ENCODE measurements at regions not wholly inside any gene's neighbourhood (a gene's known extent, or its start where the extent isn't known, plus 50 kb on each side); places are given as distances from the start of the nearest gene placed in this dataset.

- H3K9ac ChIP-seq (ENCODE audit: low read depth in 1 of 3, low read length in 3 of 3) = no peak overlapping the region
- H3K4me1 ChIP-seq (ENCODE audit: control insufficient read depth in 3 of 3, insufficient read depth in 3 of 3, low read length in 3 of 3) = no peaks in the 10 kb centered on the region
- H3K27me3 ChIP-seq (ENCODE audit: control insufficient read depth in 3 of 3, insufficient read depth in 3 of 3, low read length in 3 of 3) = no peaks in the 10 kb centered on the region
- no peaks in the 10 kb centered on the region for H3K9me3 ChIP-seq (ENCODE audit: control insufficient read depth in 3 of 3, low read length in 3 of 3)
- no peak overlapping the region for H3K27ac ChIP-seq (ENCODE audit: low read depth, low read length)
- H3K4me3 ChIP-seq (ENCODE audit: low read length in 3 of 3) = no peak overlapping the region
- H3K36me3 ChIP-seq (ENCODE audit: control insufficient read depth in 3 of 3, insufficient read depth in 3 of 3, low read length in 3 of 3) = no peaks in the 10 kb centered on the region
Measured at GRCh38 chr18:51857989-51858388, 482.0 kb upstream of the DCC start.

GRCh38 chr18:51861046-51861445 is 479.0 kb upstream of the DCC start:
- Histone ChIP-seq H3K36me3 (ENCODE audit: control insufficient read depth in 3 of 3, insufficient read depth in 3 of 3, low read length in 3 of 3) (no peaks in the 10 kb centered on the region), H3K4me1 (ENCODE audit: control insufficient read depth in 3 of 3, insufficient read depth in 3 of 3, low read length in 3 of 3) (no peaks in the 10 kb centered on the region), H3K27ac (ENCODE audit: low read depth, low read length) (no peak overlapping the region), H3K9ac (ENCODE audit: low read depth in 1 of 3, low read length in 3 of 3) (no peak overlapping the region), H3K9me3 (ENCODE audit: control insufficient read depth in 3 of 3, low read length in 3 of 3) (no peaks in the 10 kb centered on the region), H3K4me3 (ENCODE audit: low read length in 3 of 3) (no peak overlapping the region), H3K27me3 (ENCODE audit: control insufficient read depth in 3 of 3, insufficient read depth in 3 of 3, low read length in 3 of 3) (no peaks in the 10 kb centered on the region)

GRCh38 chr18:51862051-51862715 is 477.8 kb upstream of the DCC start:
- Histone ChIP-seq H3K4me1 (ENCODE audit: control insufficient read depth in 3 of 3, insufficient read depth in 3 of 3, low read length in 3 of 3) (no peaks in the 10 kb centered on the region), H3K36me3 (ENCODE audit: control insufficient read depth in 3 of 3, insufficient read depth in 3 of 3, low read length in 3 of 3) (no peaks in the 10 kb centered on the region)

GRCh38 chr18:51864219-51864965 is 475.6 kb upstream of the DCC start:
- H3K27ac ChIP-seq (ENCODE audit: low read depth, low read length) = no peak overlapping the region
- H3K4me1 ChIP-seq (ENCODE audit: control insufficient read depth in 3 of 3, insufficient read depth in 3 of 3, low read length in 3 of 3) = no peaks in the 10 kb centered on the region
- no peaks in the 10 kb centered on the region for H3K36me3 ChIP-seq (ENCODE audit: control insufficient read depth in 3 of 3, insufficient read depth in 3 of 3, low read length in 3 of 3)
- no peak overlapping the region for H3K9ac ChIP-seq (ENCODE audit: low read depth in 1 of 3, low read length in 3 of 3)
- no peaks in the 10 kb centered on the region for H3K9me3 ChIP-seq (ENCODE audit: control insufficient read depth in 3 of 3, low read length in 3 of 3)
- H3K4me3 ChIP-seq (ENCODE audit: low read length in 3 of 3) = no peak overlapping the region
- no peaks in the 10 kb centered on the region for H3K27me3 ChIP-seq (ENCODE audit: control insufficient read depth in 3 of 3, insufficient read depth in 3 of 3, low read length in 3 of 3)

More at GRCh38 chr18:51862051-51862715, 477.8 kb upstream of the DCC start:
- no peaks in the 10 kb centered on the region for H3K9me3 ChIP-seq (ENCODE audit: control insufficient read depth in 3 of 3, low read length in 3 of 3)
- H3K27ac ChIP-seq (ENCODE audit: low read depth, low read length) = no peak overlapping the region
- H3K4me3 ChIP-seq (ENCODE audit: low read length in 3 of 3) = no peak overlapping the region
- no peaks in the 10 kb centered on the region for H3K27me3 ChIP-seq (ENCODE audit: control insufficient read depth in 3 of 3, insufficient read depth in 3 of 3, low read length in 3 of 3)
- no peak overlapping the region for H3K9ac ChIP-seq (ENCODE audit: low read depth in 1 of 3, low read length in 3 of 3)

GRCh38 chr18:51865538-51865937 is 474.5 kb upstream of the DCC start:
- Histone ChIP-seq H3K4me1 (ENCODE audit: control insufficient read depth in 3 of 3, insufficient read depth in 3 of 3, low read length in 3 of 3) (no peaks in the 10 kb centered on the region), H3K36me3 (ENCODE audit: control insufficient read depth in 3 of 3, insufficient read depth in 3 of 3, low read length in 3 of 3) (no peaks in the 10 kb centered on the region), H3K9ac (ENCODE audit: low read depth in 1 of 3, low read length in 3 of 3) (no peak overlapping the region), H3K4me3 (ENCODE audit: low read length in 3 of 3) (no peak overlapping the region), H3K27ac (ENCODE audit: low read depth, low read length) (no peak overlapping the region), H3K9me3 (ENCODE audit: control insufficient read depth in 3 of 3, low read length in 3 of 3) (no peaks in the 10 kb centered on the region), H3K27me3 (ENCODE audit: control insufficient read depth in 3 of 3, insufficient read depth in 3 of 3, low read length in 3 of 3) (no peaks in the 10 kb centered on the region)

GRCh38 chr18:51867767-51868166 is 472.2 kb upstream of the DCC start:
- H3K36me3 ChIP-seq (ENCODE audit: control insufficient read depth in 3 of 3, insufficient read depth in 3 of 3, low read length in 3 of 3) = no peaks in the 10 kb centered on the region
- no peaks in the 10 kb centered on the region for H3K4me1 ChIP-seq (ENCODE audit: control insufficient read depth in 3 of 3, insufficient read depth in 3 of 3, low read length in 3 of 3)
- no peaks in the 10 kb centered on the region for H3K27me3 ChIP-seq (ENCODE audit: control insufficient read depth in 3 of 3, insufficient read depth in 3 of 3, low read length in 3 of 3)
- no peak overlapping the region for H3K9ac ChIP-seq (ENCODE audit: low read depth in 1 of 3, low read length in 3 of 3)
- H3K4me3 ChIP-seq (ENCODE audit: low read length in 3 of 3) = no peak overlapping the region
- no peak overlapping the region for H3K27ac ChIP-seq (ENCODE audit: low read depth, low read length)
- H3K9me3 ChIP-seq (ENCODE audit: control insufficient read depth in 3 of 3, low read length in 3 of 3) = no peaks in the 10 kb centered on the region

GRCh38 chr18:51878724-51879123 is 461.3 kb upstream of the DCC start:
- no peak overlapping the region for H3K9ac ChIP-seq (ENCODE audit: low read depth in 1 of 3, low read length in 3 of 3)
- no peaks in the 10 kb centered on the region for H3K36me3 ChIP-seq (ENCODE audit: control insufficient read depth in 3 of 3, insufficient read depth in 3 of 3, low read length in 3 of 3)
- no peak overlapping the region for H3K4me3 ChIP-seq (ENCODE audit: low read length in 3 of 3)
- no peaks in the 10 kb centered on the region for H3K4me1 ChIP-seq (ENCODE audit: control insufficient read depth in 3 of 3, insufficient read depth in 3 of 3, low read length in 3 of 3)
- H3K9me3 ChIP-seq (ENCODE audit: control insufficient read depth in 3 of 3, low read length in 3 of 3) = no peaks in the 10 kb centered on the region
- H3K27ac ChIP-seq (ENCODE audit: low read depth, low read length) = no peak overlapping the region
- no peaks in the 10 kb centered on the region for H3K27me3 ChIP-seq (ENCODE audit: control insufficient read depth in 3 of 3, insufficient read depth in 3 of 3, low read length in 3 of 3)

- Histone ChIP-seq H3K4me1 (ENCODE audit: control insufficient read depth in 3 of 3, insufficient read depth in 3 of 3, low read length in 3 of 3) (no peaks in the 10 kb centered on the region), H3K4me3 (ENCODE audit: low read length in 3 of 3) (no peak overlapping the region), H3K27ac (ENCODE audit: low read depth, low read length) (no peak overlapping the region), H3K36me3 (ENCODE audit: control insufficient read depth in 3 of 3, insufficient read depth in 3 of 3, low read length in 3 of 3) (no peaks in the 10 kb centered on the region), H3K9ac (ENCODE audit: low read depth in 1 of 3, low read length in 3 of 3) (no peak overlapping the region), H3K27me3 (ENCODE audit: control insufficient read depth in 3 of 3, insufficient read depth in 3 of 3, low read length in 3 of 3) (no peaks in the 10 kb centered on the region), H3K9me3 (ENCODE audit: control insufficient read depth in 3 of 3, low read length in 3 of 3) (no peaks in the 10 kb centered on the region)
Measured at GRCh38 chr18:51879329-51879728, 460.7 kb upstream of the DCC start.

- Histone ChIP-seq H3K9ac (ENCODE audit: low read depth in 1 of 3, low read length in 3 of 3) (no peak overlapping the region), H3K36me3 (ENCODE audit: control insufficient read depth in 3 of 3, insufficient read depth in 3 of 3, low read length in 3 of 3) (no peaks in the 10 kb centered on the region), H3K27ac (ENCODE audit: low read depth, low read length) (no peak overlapping the region), H3K9me3 (ENCODE audit: control insufficient read depth in 3 of 3, low read length in 3 of 3) (no peaks in the 10 kb centered on the region), H3K4me1 (ENCODE audit: control insufficient read depth in 3 of 3, insufficient read depth in 3 of 3, low read length in 3 of 3) (no peaks in the 10 kb centered on the region), H3K4me3 (ENCODE audit: low read length in 3 of 3) (no peak overlapping the region), H3K27me3 (ENCODE audit: control insufficient read depth in 3 of 3, insufficient read depth in 3 of 3, low read length in 3 of 3) (no peaks in the 10 kb centered on the region)
Measured at GRCh38 chr18:51881394-51881793, 458.6 kb upstream of the DCC start.

GRCh38 chr18:51884039-51884438 is 456.0 kb upstream of the DCC start:
- Histone ChIP-seq H3K9me3 (ENCODE audit: control insufficient read depth in 3 of 3, low read length in 3 of 3) (no peaks in the 10 kb centered on the region), H3K36me3 (ENCODE audit: control insufficient read depth in 3 of 3, insufficient read depth in 3 of 3, low read length in 3 of 3) (no peaks in the 10 kb centered on the region), H3K4me1 (ENCODE audit: control insufficient read depth in 3 of 3, insufficient read depth in 3 of 3, low read length in 3 of 3) (no peaks in the 10 kb centered on the region), H3K9ac (ENCODE audit: low read depth in 1 of 3, low read length in 3 of 3) (no peak overlapping the region), H3K4me3 (ENCODE audit: low read length in 3 of 3) (no peak overlapping the region), H3K27ac (ENCODE audit: low read depth, low read length) (no peak overlapping the region), H3K27me3 (ENCODE audit: control insufficient read depth in 3 of 3, insufficient read depth in 3 of 3, low read length in 3 of 3) (no peaks in the 10 kb centered on the region)
